Panc1 (cell line): ENCODE measurements at regions not wholly inside any gene's neighbourhood (a gene's known extent, or its start where the extent isn't known, plus 50 kb on each side); places are given as distances from the start of the nearest gene placed in this dataset.

Source experiments
- POLR2AphosphoS5 ChIP-seq: IDR thresholded peaks from 2 replicates; pipeline ENCODE4 v1.6.1; 2012; ENCODE audit warnings: mild to moderate bottlenecking, low read depth, low read length, moderate library complexity
- TF ChIP-seq, protein P1 (sequence below): fragments of 450-650 bp; IDR thresholded peaks from 2 replicates; pipeline ENCODE4 v1.5.1; 2017; ENCODE audit warnings: mild to moderate bottlenecking

DNA sequence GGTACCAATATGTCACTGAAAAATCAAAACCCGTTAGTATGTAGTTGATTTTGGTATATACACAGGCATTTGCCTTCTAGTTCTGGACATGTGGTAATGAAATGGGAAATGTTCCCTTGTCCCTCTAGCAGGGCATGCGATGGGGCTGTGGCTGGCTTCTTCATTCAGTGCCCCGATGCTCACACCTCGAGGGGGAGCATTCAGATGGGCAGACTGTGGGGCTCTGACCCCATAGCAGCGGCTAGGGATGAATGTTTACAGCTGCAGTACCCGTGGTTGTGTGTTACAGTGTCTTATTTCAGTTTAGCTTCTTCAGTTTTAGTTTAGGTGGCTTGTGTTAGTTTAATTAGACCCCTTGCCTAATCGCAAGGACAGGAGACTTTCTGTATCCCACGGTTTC lies 1741.0 kb upstream of the PCDH10 start:
- TF ChIP-seq, protein P1, sequence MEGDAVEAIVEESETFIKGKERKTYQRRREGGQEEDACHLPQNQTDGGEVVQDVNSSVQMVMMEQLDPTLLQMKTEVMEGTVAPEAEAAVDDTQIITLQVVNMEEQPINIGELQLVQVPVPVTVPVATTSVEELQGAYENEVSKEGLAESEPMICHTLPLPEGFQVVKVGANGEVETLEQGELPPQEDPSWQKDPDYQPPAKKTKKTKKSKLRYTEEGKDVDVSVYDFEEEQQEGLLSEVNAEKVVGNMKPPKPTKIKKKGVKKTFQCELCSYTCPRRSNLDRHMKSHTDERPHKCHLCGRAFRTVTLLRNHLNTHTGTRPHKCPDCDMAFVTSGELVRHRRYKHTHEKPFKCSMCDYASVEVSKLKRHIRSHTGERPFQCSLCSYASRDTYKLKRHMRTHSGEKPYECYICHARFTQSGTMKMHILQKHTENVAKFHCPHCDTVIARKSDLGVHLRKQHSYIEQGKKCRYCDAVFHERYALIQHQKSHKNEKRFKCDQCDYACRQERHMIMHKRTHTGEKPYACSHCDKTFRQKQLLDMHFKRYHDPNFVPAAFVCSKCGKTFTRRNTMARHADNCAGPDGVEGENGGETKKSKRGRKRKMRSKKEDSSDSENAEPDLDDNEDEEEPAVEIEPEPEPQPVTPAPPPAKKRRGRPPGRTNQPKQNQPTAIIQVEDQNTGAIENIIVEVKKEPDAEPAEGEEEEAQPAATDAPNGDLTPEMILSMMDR: no peak
- no peak for TF ChIP-seq POLR2AphosphoS5
